ENCODE measurements at regions not wholly inside any gene's neighbourhood (a gene's known extent, or its start where the extent isn't known, plus 50 kb on each side); places are given as distances from the start of the nearest gene placed in this dataset.

DNA sequence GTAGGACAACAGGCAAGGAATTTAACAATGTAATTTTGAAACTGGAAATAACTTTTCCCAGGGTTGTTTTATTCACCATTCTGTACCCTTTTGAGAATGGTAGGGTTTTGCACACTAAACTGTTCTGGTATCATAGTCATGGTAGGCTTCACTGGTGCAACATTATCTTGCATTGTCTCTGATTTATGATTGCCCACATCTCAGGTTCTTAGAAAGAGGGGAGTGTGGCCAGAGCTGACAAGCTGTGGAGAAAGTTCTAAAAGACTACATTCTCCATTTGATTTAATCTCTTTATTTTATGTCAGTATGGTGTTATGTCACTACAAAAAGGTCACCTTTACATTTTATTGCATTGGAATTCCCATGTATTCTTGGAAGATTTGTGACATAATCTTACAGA lies 447.3 kb downstream of the GRIA2 start:
- H3K36me3 Mint-ChIP-seq (ENCODE audit: low read depth): no peaks in the 10 kb centered on the region
- no peaks in the 10 kb centered on the region for H3K27me3 Mint-ChIP-seq
- no peak overlapping the region for H3K4me3 Mint-ChIP-seq
- H3K9me3 Mint-ChIP-seq: peaks cover 11% of the 10 kb centered on the region
- H3K4me1 Mint-ChIP-seq: no peaks in the 10 kb centered on the region
- ATAC-seq (replicated peaks): no peak
- no peak overlapping the region for H3K27ac Mint-ChIP-seq

- no peaks in the 10 kb centered on the region for H3K27me3 Mint-ChIP-seq
- H3K9me3 Mint-ChIP-seq: peaks cover 11% of the 10 kb centered on the region
- no peak overlapping the region for H3K27ac Mint-ChIP-seq
- H3K4me3 Mint-ChIP-seq: no peak overlapping the region
- no peak for ATAC-seq (replicated peaks)
- H3K4me1 Mint-ChIP-seq: no peaks in the 10 kb centered on the region
- no peaks in the 10 kb centered on the region for H3K36me3 Mint-ChIP-seq (ENCODE audit: low read depth)
Observed at GRCh38 chr4:157664726-157665125, 444.2 kb downstream of the GRIA2 start.

DNA sequence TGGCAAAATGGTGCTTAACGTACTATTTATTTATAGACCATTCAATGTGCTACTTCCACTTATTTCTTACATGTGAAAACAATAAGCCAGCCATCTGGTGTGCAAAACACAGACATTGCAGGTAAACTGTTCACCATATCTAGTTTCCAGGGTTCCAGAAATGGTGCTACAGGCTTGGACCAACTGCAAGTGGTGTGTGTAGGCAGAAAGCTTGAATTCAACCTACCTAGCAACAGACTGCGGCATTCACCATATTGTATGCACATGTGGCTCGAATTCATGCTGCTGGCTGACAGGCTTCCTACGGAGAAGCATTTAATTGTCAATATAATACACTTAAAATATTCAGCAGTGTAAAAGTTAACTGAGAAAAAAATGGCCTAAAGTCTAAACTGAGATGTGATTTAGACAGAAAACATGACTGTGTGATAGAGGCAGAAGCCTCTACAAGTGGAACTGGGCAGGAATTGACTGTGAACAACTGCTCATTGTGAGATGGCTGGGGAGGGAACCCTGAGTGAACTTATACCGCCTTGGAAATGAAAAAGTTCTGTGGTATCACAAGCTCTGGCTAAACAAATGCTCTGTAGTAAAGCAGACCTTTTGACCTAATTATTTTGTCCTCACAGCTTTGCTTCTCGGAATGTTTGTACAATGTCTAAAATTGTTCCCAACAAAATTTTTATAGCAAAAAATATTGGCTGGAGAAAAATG lies 434.7 kb downstream of the GRIA2 start:
- no peak for ATAC-seq (replicated peaks)
- Mint-ChIP-seq H3K36me3 (ENCODE audit: low read depth) (no peaks in the 10 kb centered on the region), H3K27me3 (no peaks in the 10 kb centered on the region), H3K27ac (no peak overlapping the region), H3K9me3 (peaks cover 3% of the 10 kb centered on the region), H3K4me1 (no peaks in the 10 kb centered on the region), H3K4me3 (no peak overlapping the region)

DNA sequence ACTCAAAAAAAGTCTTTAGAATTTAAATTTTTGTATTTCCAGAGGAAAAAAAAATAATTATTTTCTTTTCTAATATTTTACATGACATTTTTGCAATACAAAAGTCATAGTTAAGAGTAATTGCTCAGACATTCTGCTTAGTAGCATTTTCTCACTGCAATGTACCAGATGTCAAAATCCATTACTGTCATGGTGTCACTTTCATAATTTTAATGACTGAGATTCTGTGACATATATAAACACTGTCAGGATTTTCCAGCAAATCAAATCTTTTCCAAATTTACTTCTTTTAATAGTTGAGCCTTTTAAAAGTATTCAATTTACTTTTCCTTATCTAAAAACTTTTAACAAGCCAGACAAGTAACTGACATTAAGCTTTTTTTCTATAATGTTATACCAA lies 422.7 kb downstream of the GRIA2 start:
- Mint-ChIP-seq H3K9me3 (peaks cover 5% of the 10 kb centered on the region), H3K4me1 (no peaks in the 10 kb centered on the region), H3K36me3 (ENCODE audit: low read depth) (no peaks in the 10 kb centered on the region), H3K4me3 (no peak overlapping the region), H3K27ac (no peak overlapping the region), H3K27me3 (no peaks in the 10 kb centered on the region)
- ATAC-seq (replicated peaks): no peak

DNA sequence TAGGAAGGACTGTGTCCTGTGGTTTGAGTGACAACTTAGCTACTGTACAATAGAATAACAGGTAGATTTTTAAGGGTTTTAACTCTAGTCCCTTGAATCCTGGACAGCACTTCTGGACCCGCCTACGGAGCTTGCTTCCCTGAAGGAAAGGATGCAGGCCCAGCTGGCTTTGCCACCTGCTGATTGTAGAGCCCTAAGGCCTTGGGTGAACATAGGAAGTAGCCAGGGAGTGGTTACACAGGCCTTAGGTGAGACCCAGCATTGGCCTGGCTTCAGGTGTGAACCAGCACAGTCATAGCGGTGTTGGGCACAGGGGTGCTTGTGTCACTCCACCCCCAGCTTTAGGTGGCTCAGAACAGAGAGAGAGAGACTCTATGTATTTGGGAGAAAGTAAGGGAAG lies 413.5 kb downstream of the GRIA2 start:
- Mint-ChIP-seq H3K27ac (no peak overlapping the region), H3K27me3 (no peaks in the 10 kb centered on the region), H3K4me1 (no peaks in the 10 kb centered on the region), H3K9me3 (peaks cover 6% of the 10 kb centered on the region), H3K4me3 (no peak overlapping the region), H3K36me3 (ENCODE audit: low read depth) (no peaks in the 10 kb centered on the region)
- ATAC-seq (replicated peaks): no peak

DNA sequence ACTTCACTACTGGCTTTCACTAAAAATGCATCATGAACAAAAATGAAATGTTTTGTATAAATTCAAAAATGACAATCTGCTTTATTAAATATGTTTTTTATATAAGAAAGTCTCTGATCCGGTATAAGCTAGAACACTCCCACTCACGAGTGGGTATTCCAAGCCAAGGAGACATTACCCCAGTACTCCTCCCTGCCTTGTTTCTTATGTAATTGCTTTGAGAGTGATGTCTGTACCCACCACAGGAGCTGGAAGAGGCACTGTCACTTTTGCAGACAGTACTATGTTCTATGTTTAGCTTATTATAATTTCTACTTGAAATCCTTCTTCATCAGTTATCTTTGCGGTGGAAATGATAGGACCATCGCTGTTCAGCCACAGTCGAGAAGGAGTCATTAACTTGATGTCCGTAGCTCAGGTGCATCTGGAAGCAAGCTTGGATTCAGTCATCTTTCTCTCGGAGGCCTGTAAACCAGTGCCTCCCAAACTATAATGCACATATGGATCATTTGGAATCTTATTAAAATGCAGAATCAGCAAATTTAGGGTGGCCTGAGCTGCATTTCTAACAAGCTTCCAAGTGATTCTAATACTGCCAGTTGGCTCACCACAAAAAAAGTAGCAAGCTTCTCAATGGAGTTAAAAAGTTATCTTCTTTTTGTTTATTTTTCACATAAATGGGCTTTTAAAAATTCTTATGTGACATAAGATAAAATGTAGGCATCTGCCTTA lies 396.4 kb downstream of the GRIA2 start:
- Mint-ChIP-seq H3K4me1 (no peaks in the 10 kb centered on the region), H3K27me3 (no peaks in the 10 kb centered on the region), H3K27ac (no peak overlapping the region), H3K9me3 (peaks cover 4% of the 10 kb centered on the region), H3K4me3 (no peak overlapping the region), H3K36me3 (ENCODE audit: low read depth) (no peaks in the 10 kb centered on the region)
- ATAC-seq (replicated peaks): no peak

DNA sequence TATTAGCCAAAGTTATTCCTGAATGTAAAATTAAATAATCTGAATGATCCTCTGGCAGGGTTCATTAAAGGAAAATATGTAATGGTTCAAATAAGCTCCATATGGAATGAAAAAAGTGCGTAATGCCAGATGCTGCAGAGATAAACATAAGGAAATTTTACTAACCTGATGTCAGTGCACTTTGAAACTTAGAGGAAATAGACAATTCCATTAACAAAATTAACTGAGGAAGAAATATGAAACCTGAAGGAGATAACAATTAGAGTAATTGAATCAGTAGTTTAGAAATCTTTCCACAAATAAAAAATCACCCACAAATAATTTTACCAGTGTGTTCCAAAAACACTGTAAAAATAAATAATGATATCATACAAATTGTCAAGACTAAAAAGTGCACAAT lies 387.5 kb downstream of the GRIA2 start:
- Mint-ChIP-seq H3K4me1 (no peaks in the 10 kb centered on the region), H3K27ac (no peak overlapping the region), H3K9me3 (peaks cover 3% of the 10 kb centered on the region), H3K36me3 (ENCODE audit: low read depth) (no peaks in the 10 kb centered on the region), H3K27me3 (no peaks in the 10 kb centered on the region), H3K4me3 (no peak overlapping the region)
- no peak for ATAC-seq (replicated peaks)

DNA sequence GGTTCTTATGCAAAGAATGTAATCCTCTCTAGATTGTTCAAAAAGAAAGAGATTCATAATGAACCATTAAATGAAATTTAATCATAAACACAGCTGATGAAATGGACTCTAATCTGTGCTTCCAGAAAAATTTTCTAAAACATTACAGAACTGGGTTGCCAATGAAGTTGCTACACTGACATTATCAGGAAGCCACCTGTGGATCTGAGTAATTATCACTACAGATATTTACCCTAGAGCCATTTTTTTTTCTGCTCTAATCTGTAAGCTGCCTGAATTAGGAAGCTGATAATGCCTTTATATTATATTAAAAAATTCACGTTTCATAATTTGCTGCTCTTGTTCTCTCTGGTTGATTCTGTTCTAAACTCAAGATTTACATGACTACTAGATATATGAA lies 380.1 kb downstream of the GRIA2 start:
- no peak overlapping the region for H3K27ac Mint-ChIP-seq
- peaks cover 7% of the 10 kb centered on the region for H3K9me3 Mint-ChIP-seq
- ATAC-seq (replicated peaks): no peak
- no peak overlapping the region for H3K4me3 Mint-ChIP-seq
- no peaks in the 10 kb centered on the region for H3K4me1 Mint-ChIP-seq
- H3K36me3 Mint-ChIP-seq (ENCODE audit: low read depth): no peaks in the 10 kb centered on the region
- H3K27me3 Mint-ChIP-seq: no peaks in the 10 kb centered on the region

DNA sequence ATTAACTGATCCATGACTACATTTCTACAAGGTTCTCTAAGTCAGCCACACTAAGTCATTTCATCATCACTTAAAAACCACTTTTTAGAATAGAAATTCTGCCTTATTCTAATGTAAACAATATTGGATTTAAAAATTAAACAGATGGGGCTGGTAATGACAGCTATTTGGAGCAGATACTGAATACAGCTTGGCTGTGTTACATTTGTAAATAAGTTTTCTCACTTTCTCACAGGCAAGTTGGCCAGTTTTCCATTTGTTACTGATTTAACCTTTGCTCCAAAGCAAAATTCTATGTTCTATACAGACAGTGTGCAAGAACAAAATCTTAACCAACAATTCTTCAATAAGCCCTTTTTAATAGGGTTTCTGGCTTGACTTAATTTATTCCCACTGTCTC lies 370.7 kb downstream of the GRIA2 start:
- H3K27ac Mint-ChIP-seq: no peak overlapping the region
- H3K4me3 Mint-ChIP-seq: no peak overlapping the region
- no peak for ATAC-seq (replicated peaks)

GRCh38 chr4:157590679-157591078 lies 370.2 kb downstream of the GRIA2 start:
- no peaks in the 10 kb centered on the region for H3K36me3 Mint-ChIP-seq (ENCODE audit: low read depth)
- peaks cover 11% of the 10 kb centered on the region for H3K9me3 Mint-ChIP-seq

More for the DNA sequence above, 370.7 kb downstream of the GRIA2 start:
- Mint-ChIP-seq H3K36me3 (ENCODE audit: low read depth) (no peaks in the 10 kb centered on the region), H3K27me3 (no peaks in the 10 kb centered on the region), H3K4me1 (no peaks in the 10 kb centered on the region), H3K9me3 (peaks cover 11% of the 10 kb centered on the region)

DNA sequence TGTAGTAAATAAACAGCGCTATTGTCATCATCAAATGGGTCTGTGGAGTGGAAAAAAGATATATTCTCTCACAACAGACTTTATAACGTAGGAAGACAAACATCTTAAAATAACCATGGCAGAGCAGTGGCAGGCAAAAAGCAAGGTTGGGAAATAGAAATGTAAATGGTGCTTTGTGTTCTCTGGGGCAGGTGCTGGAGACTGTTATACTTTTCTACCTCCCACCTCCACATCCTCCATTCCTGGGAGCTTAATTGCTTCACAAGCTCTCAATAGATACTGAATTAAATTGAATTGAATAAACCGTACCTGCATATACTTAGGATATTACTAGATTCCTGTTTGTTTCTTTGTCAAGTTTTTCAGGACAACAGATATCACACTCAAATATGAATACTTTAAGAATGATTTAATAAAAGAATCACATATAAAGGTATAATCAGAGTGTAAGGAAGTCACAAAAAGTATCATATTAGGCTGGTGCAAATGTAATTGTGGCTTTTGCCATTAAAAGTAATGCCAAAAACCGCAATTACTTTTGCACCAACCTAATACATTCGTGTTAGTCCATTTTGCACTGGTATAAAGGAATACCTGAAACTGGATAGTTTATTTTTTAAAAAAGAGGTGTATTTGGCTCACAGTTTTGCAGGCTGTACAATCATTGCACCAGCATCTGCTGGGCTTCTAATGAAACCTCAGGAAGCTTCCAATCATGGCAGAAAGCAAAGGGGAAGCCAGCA lies 367.3 kb downstream of the GRIA2 start:
- Mint-ChIP-seq H3K4me1 (no peaks in the 10 kb centered on the region), H3K4me3 (no peak overlapping the region), H3K27ac (no peak overlapping the region), H3K27me3 (no peaks in the 10 kb centered on the region), H3K9me3 (peaks cover 12% of the 10 kb centered on the region), H3K36me3 (ENCODE audit: low read depth) (no peaks in the 10 kb centered on the region)
- no peak for ATAC-seq (replicated peaks)

More at GRCh38 chr4:157590679-157591078, 370.2 kb downstream of the GRIA2 start:
- Mint-ChIP-seq H3K4me3 (no peak overlapping the region), H3K4me1 (no peaks in the 10 kb centered on the region), H3K27me3 (no peaks in the 10 kb centered on the region), H3K27ac (no peak overlapping the region)
- ATAC-seq (replicated peaks): no peak

DNA sequence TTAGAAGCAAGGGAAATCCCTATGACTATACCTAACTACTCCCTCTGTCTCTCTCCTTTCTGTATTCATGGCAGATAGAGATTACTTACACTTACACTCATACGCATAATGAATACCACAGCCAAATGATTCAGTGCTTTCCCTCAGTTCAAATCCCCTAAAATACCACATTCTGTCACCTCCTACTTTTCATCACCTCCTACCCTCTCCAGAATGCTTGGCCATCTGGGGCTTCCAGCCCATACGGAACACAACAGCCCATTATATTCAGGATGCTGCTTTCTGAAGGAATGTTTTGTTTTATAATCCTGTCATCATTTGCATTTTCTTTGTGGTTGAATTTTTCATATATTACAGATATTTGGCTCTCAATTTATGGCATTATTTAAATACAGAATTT lies 361.6 kb downstream of the GRIA2 start:
- Mint-ChIP-seq H3K36me3 (ENCODE audit: low read depth) (no peaks in the 10 kb centered on the region), H3K9me3 (peaks cover 16% of the 10 kb centered on the region), H3K27ac (no peak overlapping the region), H3K4me1 (no peaks in the 10 kb centered on the region), H3K27me3 (no peaks in the 10 kb centered on the region), H3K4me3 (no peak overlapping the region)
- no peak for ATAC-seq (replicated peaks)

DNA sequence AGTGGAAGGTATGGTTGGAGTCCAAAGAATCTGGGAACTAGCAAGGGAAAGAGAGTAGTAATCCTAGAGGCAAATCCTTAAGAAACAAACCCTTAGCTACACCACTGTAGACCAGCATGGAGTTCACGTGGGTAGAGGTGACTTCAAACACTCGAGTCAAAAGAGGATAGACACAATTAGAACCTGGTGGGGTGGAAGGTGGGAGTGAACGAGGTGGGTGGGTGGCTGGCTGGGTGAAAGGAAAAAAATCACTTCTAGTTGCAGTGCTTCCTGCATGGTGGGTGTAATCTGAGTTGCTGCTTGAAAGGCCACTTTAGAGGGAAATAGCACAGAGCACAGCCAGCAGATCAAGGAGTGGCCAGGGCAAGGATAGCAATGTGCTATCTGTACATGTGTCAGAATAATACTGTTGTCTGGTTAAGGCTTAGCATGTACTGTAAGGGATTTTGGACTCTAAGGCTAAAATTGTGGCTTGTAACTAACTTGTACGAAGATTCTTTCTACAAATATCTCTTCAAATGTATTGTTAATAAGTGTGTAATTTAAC lies 356.2 kb downstream of the GRIA2 start:
- Mint-ChIP-seq H3K4me3 (no peak overlapping the region), H3K4me1 (no peaks in the 10 kb centered on the region), H3K9me3 (peaks cover 6% of the 10 kb centered on the region), H3K27me3 (no peaks in the 10 kb centered on the region), H3K36me3 (ENCODE audit: low read depth) (no peaks in the 10 kb centered on the region), H3K27ac (no peak overlapping the region)
- ATAC-seq (replicated peaks): no peak

- ATAC-seq (replicated peaks): no peak
- no peak overlapping the region for H3K4me3 Mint-ChIP-seq
Observed at GRCh38 chr4:157575339-157575738, 354.8 kb downstream of the GRIA2 start.

GRCh38 chr4:157574606-157575005 lies 354.1 kb downstream of the GRIA2 start:
- Mint-ChIP-seq H3K27ac (no peak overlapping the region), H3K36me3 (ENCODE audit: low read depth) (no peaks in the 10 kb centered on the region), H3K4me1 (no peaks in the 10 kb centered on the region), H3K9me3 (no peaks in the 10 kb centered on the region), H3K4me3 (no peak overlapping the region), H3K27me3 (no peaks in the 10 kb centered on the region)
- ATAC-seq (replicated peaks): no peak

More at GRCh38 chr4:157575339-157575738, 354.8 kb downstream of the GRIA2 start:
- no peak overlapping the region for H3K27ac Mint-ChIP-seq
- peaks cover 5% of the 10 kb centered on the region for H3K9me3 Mint-ChIP-seq
- H3K27me3 Mint-ChIP-seq: no peaks in the 10 kb centered on the region
- H3K4me1 Mint-ChIP-seq: no peaks in the 10 kb centered on the region
- H3K36me3 Mint-ChIP-seq (ENCODE audit: low read depth): no peaks in the 10 kb centered on the region
